Subcutaneous abdominal adipose tissue (tissue), 5 donors: ENCODE measurements at regions not wholly inside any gene's neighbourhood (a gene's known extent, or its start where the extent isn't known, plus 50 kb on each side); places are given as distances from the start of the nearest gene placed in this dataset.

ENCODE experiments used
- H3K27ac ChIP-seq: one replicate; pipeline ENCODE4 v1.7.0; 2013; ENCODE audit warnings: low read depth, mild to moderate bottlenecking, inconsistent platforms, low read length, moderate library complexity
- H3K27me3 ChIP-seq, 5 donors: one replicate each; pipeline ENCODE4 v1.7.0; 2013; ENCODE audit warnings: low read length in 5 of 5, inconsistent platforms in 1 of 5; ENCODE audit not compliant: control insufficient read depth in 5 of 5, insufficient read depth in 4 of 5
- H3K36me3 ChIP-seq, 5 donors: one replicate each; pipeline ENCODE4 v1.7.0; 2013; ENCODE audit warnings: low read length in 5 of 5; ENCODE audit not compliant: control insufficient read depth in 5 of 5, insufficient read depth in 5 of 5
- H3K4me1 ChIP-seq, 5 donors: one replicate each; pipeline ENCODE4 v1.7.0; 2013; ENCODE audit warnings: low read length in 5 of 5, mild to moderate bottlenecking in 3 of 5, moderate library complexity in 1 of 5; ENCODE audit not compliant: control insufficient read depth in 5 of 5, insufficient read depth in 5 of 5
- H3K4me3 ChIP-seq, 5 donors: one replicate each; pipeline ENCODE4 v1.7.0; 2013; ENCODE audit warnings: low read length in 5 of 5, low read depth in 1 of 5
- H3K9ac ChIP-seq, 5 donors: one replicate each; pipeline ENCODE4 v1.7.0; 2013; ENCODE audit warnings: low read length in 5 of 5, mild to moderate bottlenecking in 4 of 5, moderate library complexity in 3 of 5
- H3K9me3 ChIP-seq, 5 donors: one replicate each; pipeline ENCODE4 v1.7.0; 2013; ENCODE audit warnings: low read length in 5 of 5; ENCODE audit not compliant: control insufficient read depth in 5 of 5
- donor health status: healthy.
- donor health status: healthy.
- donor health status: healthy.
- donor health status: healthy.
- donor health status: healthy.

- no peaks in the 10 kb centered on the region for H3K27me3 ChIP-seq
- H3K9ac ChIP-seq, result no peak overlapping the region
- H3K36me3 ChIP-seq, result no peaks in the 10 kb centered on the region
- no peaks in the 10 kb centered on the region for H3K4me1 ChIP-seq
- H3K27ac ChIP-seq, result no peak overlapping the region
- no peak overlapping the region for H3K4me3 ChIP-seq
- no peaks in the 10 kb centered on the region for H3K9me3 ChIP-seq
Measured at GRCh38 chr5:30551618-30552017, 641.9 kb upstream of the CDH6 start.

GRCh38 chr5:30548580-30549305 is 644.7 kb upstream of the CDH6 start:
- no peak overlapping the region for H3K27ac ChIP-seq
- no peak overlapping the region for H3K4me3 ChIP-seq
- H3K9ac ChIP-seq, result no peak overlapping the region

GRCh38 chr5:30540150-30540549 is 653.3 kb upstream of the CDH6 start:
- no peaks in the 10 kb centered on the region for H3K27me3 ChIP-seq
- H3K27ac ChIP-seq, result no peak overlapping the region
- H3K9me3 ChIP-seq, result peaks cover 0 to 10% (median 3%) of the 10 kb centered on the region in 5 donors
- H3K36me3 ChIP-seq, result no peaks in the 10 kb centered on the region
- no peak overlapping the region for H3K9ac ChIP-seq
- no peak overlapping the region for H3K4me3 ChIP-seq
- H3K4me1 ChIP-seq, result peaks cover 0 to 12% (median 3%) of the 10 kb centered on the region in 5 donors

More at GRCh38 chr5:30548580-30549305, 644.7 kb upstream of the CDH6 start:
- Histone ChIP-seq H3K9me3 (no peaks in the 10 kb centered on the region), H3K27me3 (no peaks in the 10 kb centered on the region), H3K36me3 (no peaks in the 10 kb centered on the region), H3K4me1 (no peaks in the 10 kb centered on the region)

DNA sequence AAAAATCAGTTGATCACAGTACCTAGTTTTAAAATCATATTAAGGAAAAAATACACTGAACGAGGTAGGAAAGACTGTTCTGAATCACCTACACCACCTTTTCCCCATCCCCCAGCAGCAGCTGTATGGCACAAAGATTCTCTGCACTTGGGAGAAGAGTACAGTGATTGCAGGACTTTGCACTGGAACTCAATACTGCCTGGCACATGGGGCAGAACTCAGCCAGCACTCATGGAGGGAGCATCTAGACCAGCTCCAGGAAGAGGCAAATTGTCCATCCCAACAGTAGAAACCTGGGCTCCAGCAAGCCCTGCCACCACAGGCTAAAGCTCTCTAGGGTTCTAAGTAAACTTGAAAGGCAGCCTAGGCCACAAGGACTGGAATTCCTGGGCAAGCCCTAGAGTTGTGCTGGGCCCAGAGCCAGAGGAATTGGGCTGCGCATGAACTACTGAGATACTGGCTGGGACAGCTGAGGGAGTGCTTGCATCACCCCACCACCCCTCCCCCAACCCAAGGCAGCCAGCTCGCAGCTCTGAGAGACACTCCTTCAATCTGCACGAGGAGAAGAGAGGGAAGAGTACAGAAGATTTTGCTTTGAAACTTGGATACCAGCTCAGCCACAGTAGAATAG is 654.4 kb upstream of the CDH6 start:
- peak overlapping the region in 1 of 5 donors; percentile 7 for H3K4me3 ChIP-seq
- H3K4me1 ChIP-seq, result peaks cover 0 to 12% (median 3%) of the 10 kb centered on the region in 5 donors
- no peak overlapping the region for H3K27ac ChIP-seq
- H3K9ac ChIP-seq, result no peak overlapping the region
- no peaks in the 10 kb centered on the region for H3K36me3 ChIP-seq
- peaks cover 0 to 10% (median 3%) of the 10 kb centered on the region in 5 donors for H3K9me3 ChIP-seq
- H3K27me3 ChIP-seq, result no peaks in the 10 kb centered on the region

- Histone ChIP-seq H3K36me3 (no peaks in the 10 kb centered on the region), H3K9ac (no peak overlapping the region), H3K9me3 (no peaks in the 10 kb centered on the region), H3K4me1 (no peaks in the 10 kb centered on the region), H3K27me3 (no peaks in the 10 kb centered on the region), H3K27ac (no peak overlapping the region), H3K4me3 (no peak overlapping the region)
Measured at GRCh38 chr5:30525353-30525752, 668.1 kb upstream of the CDH6 start.

- Histone ChIP-seq H3K9me3 (no peaks in the 10 kb centered on the region), H3K27me3 (no peaks in the 10 kb centered on the region)
Measured at GRCh38 chr5:30524428-30524827, 669.1 kb upstream of the CDH6 start.

DNA sequence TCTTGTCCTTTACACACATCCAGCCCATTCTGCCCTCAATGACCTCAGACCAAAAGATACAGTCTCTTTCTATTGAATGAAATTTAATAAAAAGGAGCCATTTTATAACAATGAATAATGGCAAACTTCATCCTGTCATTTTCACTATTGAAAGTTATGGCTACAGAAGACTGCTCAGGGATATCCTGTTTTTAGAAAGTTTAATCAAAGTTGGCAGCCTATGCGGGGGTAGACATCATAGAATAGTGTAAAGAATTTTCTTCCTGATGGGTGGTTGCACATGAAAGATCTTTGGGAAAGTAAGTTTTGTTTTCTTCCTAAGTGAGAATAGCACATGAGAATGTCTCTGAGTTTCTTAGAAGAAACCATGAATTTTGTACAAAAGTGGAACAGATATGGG is 670.4 kb upstream of the CDH6 start:
- H3K36me3 ChIP-seq, result no peaks in the 10 kb centered on the region
- no peak overlapping the region for H3K4me3 ChIP-seq
- no peak overlapping the region for H3K27ac ChIP-seq
- no peaks in the 10 kb centered on the region for H3K9me3 ChIP-seq
- H3K4me1 ChIP-seq, result no peaks in the 10 kb centered on the region
- no peaks in the 10 kb centered on the region for H3K27me3 ChIP-seq
- H3K9ac ChIP-seq, result no peak overlapping the region

More at GRCh38 chr5:30524428-30524827, 669.1 kb upstream of the CDH6 start:
- Histone ChIP-seq H3K36me3 (no peaks in the 10 kb centered on the region), H3K9ac (no peak overlapping the region), H3K27ac (no peak overlapping the region), H3K4me1 (no peaks in the 10 kb centered on the region), H3K4me3 (no peak overlapping the region)

- Histone ChIP-seq H3K27me3 (no peaks in the 10 kb centered on the region), H3K4me3 (no peak overlapping the region), H3K9me3 (no peaks in the 10 kb centered on the region), H3K4me1 (no peaks in the 10 kb centered on the region), H3K36me3 (no peaks in the 10 kb centered on the region), H3K27ac (no peak overlapping the region), H3K9ac (no peak overlapping the region)
Measured at GRCh38 chr5:30505014-30505886, 688.2 kb upstream of the CDH6 start.

DNA sequence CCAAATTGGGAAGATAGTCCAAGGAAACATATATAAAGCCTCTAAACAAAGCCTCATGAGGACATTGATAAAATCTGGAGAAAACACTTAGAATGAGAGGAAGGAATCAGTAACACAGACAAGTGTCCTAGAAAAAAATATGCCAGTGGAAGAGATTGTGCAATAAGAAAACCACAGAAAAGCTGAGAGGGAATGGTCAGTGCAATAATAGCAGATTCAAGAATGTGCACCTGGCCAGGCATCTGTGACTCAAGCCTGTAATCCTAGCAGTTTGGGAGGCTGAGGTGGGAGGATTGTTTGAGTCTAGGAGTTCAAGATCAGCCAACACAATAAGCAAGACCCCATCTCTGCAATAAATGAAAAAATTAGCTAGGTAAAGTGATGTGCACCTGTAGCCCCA is 691.2 kb upstream of the CDH6 start:
- Histone ChIP-seq H3K27me3 (peaks cover 0 to 2% (median 0%) of the 10 kb centered on the region in 5 donors), H3K36me3 (no peaks in the 10 kb centered on the region), H3K27ac (no peak overlapping the region), H3K4me1 (no peaks in the 10 kb centered on the region), H3K9ac (no peak overlapping the region), H3K4me3 (no peak overlapping the region), H3K9me3 (peaks cover 0 to 5% (median 0%) of the 10 kb centered on the region in 5 donors)

- Histone ChIP-seq H3K27me3 (peaks cover 0 to 2% (median 0%) of the 10 kb centered on the region in 5 donors), H3K9me3 (peaks cover 0 to 5% (median 0%) of the 10 kb centered on the region in 5 donors), H3K36me3 (no peaks in the 10 kb centered on the region), H3K4me3 (no peak overlapping the region), H3K4me1 (no peaks in the 10 kb centered on the region), H3K27ac (no peak overlapping the region), H3K9ac (no peak overlapping the region)
Measured at GRCh38 chr5:30501065-30501464, 692.4 kb upstream of the CDH6 start.
